ENCODE measurements at regions not wholly inside any gene's neighbourhood (a gene's known extent, or its start where the extent isn't known, plus 50 kb on each side); places are given as distances from the start of the nearest gene placed in this dataset.

DNA sequence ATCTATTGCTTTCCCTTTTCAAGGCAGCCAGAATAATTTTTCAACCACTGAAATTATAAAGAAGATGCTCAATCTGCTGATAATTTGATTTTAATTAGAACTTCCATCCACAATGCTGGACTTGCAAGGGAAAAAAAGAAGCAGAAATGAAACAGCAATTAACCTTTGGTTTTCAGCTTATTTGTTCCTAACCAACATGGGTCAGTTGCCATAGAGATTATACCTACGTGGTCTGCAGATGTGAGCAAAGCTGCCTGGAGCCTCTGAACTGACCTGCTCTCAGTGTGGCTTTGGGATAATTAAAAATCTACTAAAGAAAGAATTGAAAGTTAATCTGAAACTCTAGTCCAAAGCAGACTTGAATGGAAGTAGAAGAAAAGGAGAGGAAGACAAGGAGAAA is 195.7 kb upstream of the API5 start:
- ChIA-PET POLR2A (no interaction called here), CTCF (no interaction called here)
- Histone ChIP-seq H3K4me3 (replicated peaks in 1 of 3; ENCODE audit: insufficient read depth in 1 of 3, low read depth in 1 of 3, low read length in 3 of 3) (no peak overlapping the region), H4K20me1 (replicated peaks; ENCODE audit: control insufficient read depth, extremely low read depth, insufficient read depth, low read length) (no peaks in the 10 kb centered on the region), H3K4me1 (ENCODE audit: control insufficient read depth, extremely low read depth, insufficient read depth, low read length) (no peaks in the 10 kb centered on the region), H3K79me2 (ENCODE audit: control insufficient read depth, insufficient read depth, low read length) (no peaks in the 10 kb centered on the region), H3K9me1 (replicated peaks; ENCODE audit: control insufficient read depth, extremely low read depth, insufficient read depth, low read length) (no peaks in the 10 kb centered on the region), H3K4me2 (ENCODE audit: insufficient read depth, low read length) (no peak overlapping the region), H3K9ac (replicated peaks; ENCODE audit: extremely low read depth, insufficient read depth, low read length) (no peak overlapping the region), H3K27me3 (ENCODE audit: control insufficient read depth in 2 of 2, insufficient read depth in 2 of 2, low read length in 2 of 2) (no peaks in the 10 kb centered on the region), H3K9me3 (replicated peaks; ENCODE audit: control insufficient read depth, insufficient read depth, low read length) (peaks cover 2% of the 10 kb centered on the region), H3K36me3 (ENCODE audit: control insufficient read depth in 2 of 2, extremely low read depth in 1 of 2, insufficient read depth in 2 of 2, low read length in 2 of 2) (no peaks in the 10 kb centered on the region), H2AFZ (ENCODE audit: low read depth, low read length) (no peak overlapping the region), H3K27ac (ENCODE audit: insufficient read depth, low read depth, low read length) (no peak overlapping the region)
- dilution Hi-C loops (cut with MboI; ENCODE audit: extremely low pct_ligation_motif_present, low sequenced_read_pairs), result no loop called here
- intact Hi-C loops (cut with micrococcal nuclease), result no loop called here
- BruUV-seq (replicated peaks), result no TSS peak
- no peak for FAIRE-seq
- TF ChIP-seq POLR2A (IDR thresholded peaks at IDR 0.05; ENCODE audit: low read depth, low read length) (no peak), JUN (IDR thresholded peaks at IDR 0.05; ENCODE audit: borderline replicate concordance, insufficient read depth, insufficient read length, low read depth) (no peak), MYC (IDR thresholded peaks at IDR 0.05; ENCODE audit: low read depth, low read length) (no peak), POLR2AphosphoS5 (IDR thresholded peaks at IDR 0.05; ENCODE audit: insufficient read depth, low read depth, low read length) (no peak), EZH2 (IDR thresholded peaks at IDR 0.05; ENCODE audit: borderline replicate concordance, low read depth, low read length, severe bottlenecking) (no peak), GATA2 (IDR thresholded peaks at IDR 0.05; ENCODE audit: insufficient read depth, insufficient read length, low read depth, low read length) (no peak), FOS (IDR thresholded peaks at IDR 0.05; ENCODE audit: borderline replicate concordance, insufficient read depth, low read length) (no peak)
- TF ChIP-seq, protein P1, sequence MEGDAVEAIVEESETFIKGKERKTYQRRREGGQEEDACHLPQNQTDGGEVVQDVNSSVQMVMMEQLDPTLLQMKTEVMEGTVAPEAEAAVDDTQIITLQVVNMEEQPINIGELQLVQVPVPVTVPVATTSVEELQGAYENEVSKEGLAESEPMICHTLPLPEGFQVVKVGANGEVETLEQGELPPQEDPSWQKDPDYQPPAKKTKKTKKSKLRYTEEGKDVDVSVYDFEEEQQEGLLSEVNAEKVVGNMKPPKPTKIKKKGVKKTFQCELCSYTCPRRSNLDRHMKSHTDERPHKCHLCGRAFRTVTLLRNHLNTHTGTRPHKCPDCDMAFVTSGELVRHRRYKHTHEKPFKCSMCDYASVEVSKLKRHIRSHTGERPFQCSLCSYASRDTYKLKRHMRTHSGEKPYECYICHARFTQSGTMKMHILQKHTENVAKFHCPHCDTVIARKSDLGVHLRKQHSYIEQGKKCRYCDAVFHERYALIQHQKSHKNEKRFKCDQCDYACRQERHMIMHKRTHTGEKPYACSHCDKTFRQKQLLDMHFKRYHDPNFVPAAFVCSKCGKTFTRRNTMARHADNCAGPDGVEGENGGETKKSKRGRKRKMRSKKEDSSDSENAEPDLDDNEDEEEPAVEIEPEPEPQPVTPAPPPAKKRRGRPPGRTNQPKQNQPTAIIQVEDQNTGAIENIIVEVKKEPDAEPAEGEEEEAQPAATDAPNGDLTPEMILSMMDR (IDR thresholded peaks at IDR 0.05; ENCODE audit: extremely low read depth in 1 of 2, insufficient read depth in 1 of 2, low read depth in 1 of 2, low read length in 2 of 2), result no peak
- TF ChIP-seq, protein P2, sequence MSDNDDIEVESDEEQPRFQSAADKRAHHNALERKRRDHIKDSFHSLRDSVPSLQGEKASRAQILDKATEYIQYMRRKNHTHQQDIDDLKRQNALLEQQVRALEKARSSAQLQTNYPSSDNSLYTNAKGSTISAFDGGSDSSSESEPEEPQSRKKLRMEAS (IDR thresholded peaks at IDR 0.05; ENCODE audit: insufficient read depth, insufficient read length), result no peak
- no peak for DNase-seq (ENCODE audit: low read depth, low spot score)

Data from endothelial cell of umbilical vein (primary cell).